H1 (cell line): ENCODE measurements at regions not wholly inside any gene's neighbourhood (a gene's known extent, or its start where the extent isn't known, plus 50 kb on each side); places are given as distances from the start of the nearest gene placed in this dataset.

Source experiments
- CTCF ChIA-PET: fragments of 300-600 bp; sonication (Branson Sonifier 250); formaldehyde crosslinking; loops from one replicate; lab custom pipeline; 2021; ENCODE audit not compliant: partially characterized antibody; lab: Charles Lee
- POLR2A ChIA-PET: fragments of 300-600 bp; sonication (Branson Sonifier 250); formaldehyde crosslinking; loops from one replicate; lab custom pipeline; 2021; ENCODE audit warnings: inconsistent platforms; ENCODE audit not compliant: partially characterized antibody; lab: Charles Lee
- DNase-seq, 2 experiments: peaks; one replicate each; pipeline versions ENCODE4 v3.0.0 to v3.0.0-alpha.2; 2010 to 2022; ENCODE audit warnings: low spot score in 2 of 2, low read depth in 1 of 2, mixed read lengths in 1 of 2
- FAIRE-seq: peaks from 2 replicates; lab custom pipeline; 2011; peaks lifted over from hg19 to GRCh38; lab: Jason Lieb, UNC
- H2AFZ ChIP-seq: 2 replicates; pipeline ENCODE4 v1.8.1; 2012; ENCODE audit warnings: low read length, inconsistent platforms
- H2AK5ac ChIP-seq: 2 replicates; pipeline ENCODE4 v1.6.1; 2013; ENCODE audit warnings: low read depth, low read length
- H2BK120ac ChIP-seq: replicated peaks from 2 replicates; pipeline ENCODE3; 2013; ENCODE audit warnings: low read depth, low read length, inconsistent platforms
- H2BK12ac ChIP-seq: 2 replicates; pipeline ENCODE4 v1.6.1; 2013; ENCODE audit warnings: low read depth, low read length
- H2BK15ac ChIP-seq: 2 replicates; pipeline ENCODE4 v1.6.1; 2013; ENCODE audit warnings: low read length
- H2BK20ac ChIP-seq: 2 replicates; pipeline ENCODE4 v1.6.1; 2013; ENCODE audit warnings: low read length
- H2BK5ac ChIP-seq: 2 replicates; pipeline ENCODE4 v1.6.1; 2013; ENCODE audit warnings: low read depth, low read length
- H3K14ac ChIP-seq: 2 replicates; pipeline ENCODE4 v1.6.1; 2013; ENCODE audit warnings: inconsistent platforms; ENCODE audit not compliant: insufficient read length
- H3K18ac ChIP-seq: 2 replicates; pipeline ENCODE4 v1.6.1; 2013; ENCODE audit warnings: low read length; ENCODE audit errors: extremely low read depth
- H3K23ac ChIP-seq: 2 replicates; pipeline ENCODE4 v1.6.1; 2013; ENCODE audit warnings: inconsistent platforms; ENCODE audit not compliant: insufficient read length
- H3K23me2 ChIP-seq: 2 replicates; pipeline ENCODE4 v1.6.1; 2013; ENCODE audit warnings: low read depth, low read length
- H3K27ac ChIP-seq: 2 replicates; pipeline ENCODE4 v1.6.1; 2011; ENCODE audit warnings: low read depth, low read length, inconsistent platforms
- H3K27me3 ChIP-seq, 4 experiments: replicated peaks in 1 of 4; 1 replicate in 1 of 4; 2 replicates in 3 of 4; pipeline versions ENCODE4 v1.6.1 to v1.8.1; 2011 to 2013; ENCODE audit warnings: low read length in 3 of 4, mild to moderate bottlenecking in 3 of 4, inconsistent platforms in 2 of 4, mixed read lengths in 2 of 4, moderate library complexity in 1 of 4; ENCODE audit not compliant: control insufficient read depth in 3 of 4, insufficient read depth in 3 of 4; ENCODE audit errors: extremely low read depth in 1 of 4
- H3K36me3 ChIP-seq, 4 experiments: 2 replicates each; pipeline versions ENCODE4 v1.6.1 to v1.8.1; 2011 to 2013; ENCODE audit warnings: mild to moderate bottlenecking in 4 of 4, low read length in 3 of 4, moderate library complexity in 2 of 4, control low read depth in 1 of 4, inconsistent platforms in 1 of 4; ENCODE audit not compliant: insufficient read depth in 4 of 4, control insufficient read depth in 2 of 4
- H3K4ac ChIP-seq: replicated peaks from 2 replicates; pipeline ENCODE3; 2013; ENCODE audit warnings: low read length, low read depth, mixed read lengths, inconsistent platforms; ENCODE audit not compliant: insufficient read length
- H3K4me1 ChIP-seq, 4 experiments: replicated peaks in 1 of 4; 1 replicate in 1 of 4; 2 replicates in 3 of 4; pipeline versions ENCODE4 v1.6.1 to v1.8.1; 2011 to 2013; ENCODE audit warnings: low read length in 3 of 4, inconsistent platforms in 2 of 4, mixed read lengths in 1 of 4; ENCODE audit not compliant: insufficient read depth in 4 of 4, control insufficient read depth in 3 of 4
- H3K4me2 ChIP-seq, 2 experiments: 2 replicates each; pipeline versions ENCODE4 v1.6.1 to v1.8.1; 2011 to 2013; ENCODE audit warnings: low read depth in 2 of 2, low read length in 2 of 2, control low read depth in 1 of 2, inconsistent platforms in 1 of 2, mild to moderate bottlenecking in 1 of 2; ENCODE audit not compliant: insufficient read depth in 1 of 2
- H3K4me3 ChIP-seq, 4 experiments: fragments of 200-600, 300-600 bp in 1 of 4; sonication (generic), shearing (Covaris generic), sonication (Bioruptor Twin) in 1 of 4; 2 replicates each; pipeline versions ENCODE4 v1.5.1 to v1.8.1; 2011 to 2016; ENCODE audit warnings: low read length in 4 of 4, low read depth in 3 of 4, control low read depth in 2 of 4, inconsistent platforms in 2 of 4, mild to moderate bottlenecking in 2 of 4, mixed read lengths in 1 of 4, moderate library complexity in 1 of 4; ENCODE audit not compliant: insufficient read depth in 2 of 4; ENCODE audit errors: extremely low read depth in 1 of 4
- H3K56ac ChIP-seq: replicated peaks from 2 replicates; pipeline ENCODE3; 2013; ENCODE audit warnings: low read depth, mild to moderate bottlenecking, mixed read lengths, low read length, inconsistent platforms; ENCODE audit not compliant: insufficient read length
- H3K79me1 ChIP-seq: 2 replicates; pipeline ENCODE4 v1.6.1; 2013; ENCODE audit warnings: low read depth, low read length, control low read depth
- H3K79me2 ChIP-seq, 2 experiments: 2 replicates each; pipeline versions ENCODE4 v1.6.1 to v1.8.1; 2012 to 2013; ENCODE audit warnings: low read length in 2 of 2, mild to moderate bottlenecking in 2 of 2, inconsistent platforms in 1 of 2; ENCODE audit not compliant: insufficient read depth in 2 of 2, control insufficient read depth in 1 of 2
- H3K9ac ChIP-seq, 4 experiments: replicated peaks in 1 of 4; 1 replicate in 1 of 4; 2 replicates in 3 of 4; pipeline versions ENCODE4 v1.6.1 to v1.8.1; 2011 to 2013; ENCODE audit warnings: low read depth in 3 of 4, low read length in 3 of 4, control low read depth in 2 of 4, mild to moderate bottlenecking in 2 of 4, moderate library complexity in 2 of 4, inconsistent platforms in 1 of 4; ENCODE audit errors: extremely low read depth in 1 of 4
- H3K9me3 ChIP-seq, 2 experiments: 2 replicates each; pipeline versions ENCODE4 v1.6.1 to v1.8.1; 2012 to 2013; ENCODE audit warnings: mild to moderate bottlenecking in 2 of 2, moderate library complexity in 2 of 2, control low read depth in 1 of 2, inconsistent platforms in 1 of 2, low read depth in 1 of 2, low read length in 1 of 2, mixed read lengths in 1 of 2; ENCODE audit not compliant: insufficient read depth in 2 of 2
- H4K20me1 ChIP-seq, 2 experiments: replicated peaks in 1 of 2; 2 replicates each; pipeline versions ENCODE3 to v1.8.1; 2011 to 2013; ENCODE audit warnings: inconsistent platforms in 2 of 2, low read length in 2 of 2, mild to moderate bottlenecking in 1 of 2; ENCODE audit not compliant: insufficient read depth in 2 of 2, control insufficient read depth in 1 of 2
- H4K5ac ChIP-seq: 2 replicates; pipeline ENCODE4 v1.6.1; 2013; ENCODE audit warnings: low read length, low read depth, mixed read lengths, inconsistent platforms; ENCODE audit not compliant: insufficient read length
- H4K8ac ChIP-seq: 2 replicates; pipeline ENCODE4 v1.8.0; 2013; ENCODE audit warnings: mild to moderate bottlenecking, moderate library complexity, low read length, inconsistent platforms; ENCODE audit not compliant: insufficient read depth; ENCODE audit errors: extremely low read depth
- H4K91ac ChIP-seq: replicated peaks from 2 replicates; pipeline ENCODE3; 2013; ENCODE audit warnings: low read length, mixed read lengths, inconsistent platforms; ENCODE audit not compliant: insufficient read length
- BACH1 ChIP-seq: IDR thresholded peaks from 2 replicates; pipeline ENCODE4 v1.6.1; 2012; ENCODE audit warnings: low read length, improper control_type of control experiment
- HDAC2 ChIP-seq, 2 experiments: fragments of 300-600 bp in 1 of 2; sonication (generic) in 1 of 2; IDR thresholded peaks; 2 replicates each; pipeline ENCODE4 v1.6.1; 2011 to 2012; ENCODE audit warnings: low read depth in 2 of 2, low read length in 2 of 2, mild to moderate bottlenecking in 2 of 2, moderate library complexity in 2 of 2, borderline replicate concordance in 1 of 2, inconsistent platforms in 1 of 2
- KDM1A ChIP-seq: fragments of 200-600, 300-600 bp; sonication (generic); IDR thresholded peaks from 2 replicates; pipeline ENCODE4 v1.7.1; 2016; ENCODE audit warnings: mild to moderate bottlenecking, low read length, borderline replicate concordance
- KDM4A ChIP-seq: IDR thresholded peaks from one replicate; pipeline ENCODE4 v1.7.1; 2012; ENCODE audit warnings: low read depth, mild to moderate bottlenecking, moderate library complexity, low read length, inconsistent platforms; ENCODE audit not compliant: severe bottlenecking
- POLR2AphosphoS5 ChIP-seq: IDR thresholded peaks from 2 replicates; pipeline ENCODE4 v1.6.1; 2011; ENCODE audit warnings: low read depth, low read length
- POU5F1 ChIP-seq: IDR thresholded peaks from 2 replicates; pipeline ENCODE4 v1.6.1; 2011; ENCODE audit warnings: low read depth, mild to moderate bottlenecking, low read length, moderate library complexity
- RAD21 ChIP-seq, 2 experiments: IDR thresholded peaks in 1 of 2; conservative IDR thresholded peaks in 1 of 2; 2 replicates each; pipeline ENCODE4 v1.6.1; 2011; ENCODE audit warnings: low read depth in 2 of 2, low read length in 2 of 2, improper control_type of control experiment in 1 of 2, inconsistent platforms in 1 of 2, mild to moderate bottlenecking in 1 of 2, moderate library complexity in 1 of 2
- SIX5 ChIP-seq: IDR thresholded peaks from 2 replicates; pipeline ENCODE4 v1.6.1; 2011; ENCODE audit warnings: mild to moderate bottlenecking, low read depth, low read length
- WGBS, 2 experiments: shearing (Covaris generic) in 1 of 2; methylation state at CpG; one replicate each; pipeline versions ENCODE4 v1.1.6 to v1.1.7; 2013 to 2015; ENCODE audit warnings: low lambda C conversion rate in 2 of 2, mixed read lengths in 2 of 2, inconsistent platforms in 1 of 2, low coverage in 1 of 2, missing lambda C conversion rate in 1 of 2; ENCODE audit not compliant: insufficient replicate concordance in 2 of 2, insufficient coverage in 1 of 2, insufficient read length in 1 of 2; ENCODE audit errors: extremely low coverage in 1 of 2, missing lambda C conversion rate in 1 of 2; 5-methylcytosine and 5-hydroxymethylcytosine counted together

DNA sequence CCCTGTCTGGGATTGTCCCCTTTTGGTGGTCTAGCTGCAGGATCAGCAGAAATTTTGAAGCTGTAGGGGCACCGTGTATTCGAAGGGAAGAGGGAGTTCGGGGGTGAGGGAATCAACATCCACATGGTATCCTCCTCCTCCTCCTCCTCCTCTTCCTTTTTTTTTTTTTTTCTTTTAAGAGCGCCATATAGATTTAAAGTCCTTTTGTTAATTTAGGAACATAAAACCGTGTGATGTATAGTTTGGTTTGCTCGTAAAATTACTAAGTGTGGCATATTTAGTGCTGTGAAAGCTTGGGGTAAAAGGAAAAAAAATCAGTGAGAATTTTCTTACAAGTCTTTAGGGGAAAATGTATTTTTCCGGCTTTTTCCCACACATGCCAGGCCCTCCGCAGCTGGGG is 50.1 kb upstream of the GSE1 start:
- H3K36me3 ChIP-seq: no peaks in the 10 kb centered on the region
- H4K5ac ChIP-seq: no peak overlapping the region
- H2AK5ac ChIP-seq: 0 out of 2 replicates have a peak overlapping the region, but pooled peaks have one; percentile 7
- peak overlapping the region; percentile 69; the same call in 1 of the 2 replicates for H2BK5ac ChIP-seq
- H3K9me3 ChIP-seq: no peaks in the 10 kb centered on the region
- peaks cover 6 to 21% of the 10 kb centered on the region in 2 experiments for H4K20me1 ChIP-seq
- H2BK12ac ChIP-seq: peak overlapping the region; percentile 90; the same call in 1 of the 2 replicates
- POLR2A ChIA-PET: interaction anchor here (2.1 to 5.9 kb wide), 3 partner anchors 9 to 14 kb away, joined by 9 to 27 read pairs (median 9); no protein-coding TSS in a partner anchor
- TF ChIP-seq RAD21 (IDR thresholded peaks at IDR 0.05 in 1 of 2, conservative IDR thresholded peaks at IDR 0.05 in 1 of 2; ENCODE audit: low read depth in 2 of 2, low read length in 2 of 2) (no peak), KDM4A (no peak), KDM1A (no peak), SIX5 (no peak), POU5F1 (no peak), HDAC2 (IDR thresholded peaks at IDR 0.05; ENCODE audit: borderline replicate concordance in 1 of 2, low read depth in 2 of 2, low read length in 2 of 2) (no peak), POLR2AphosphoS5 (no peak), BACH1 (no peak)
- 0 out of 2 replicates have a peak overlapping the region, but pooled peaks have one; percentile 2 for H2BK20ac ChIP-seq
- no peaks in the 10 kb centered on the region for H3K27me3 ChIP-seq
- WGBS, 2 experiments: 85% methylated on average over 8 of the region's 8 CpGs; no CpG with 5 or more reads in 1 of the 2 experiments
- H3K23me2 ChIP-seq: peaks cover 2% of the 10 kb centered on the region; the same call in 1 of the 2 replicates
- CTCF ChIA-PET: interaction anchor here (0.7 to 9.4 kb wide), 26 partner anchors 10 to 219 kb away, joined by 3 to 173 read pairs (median 6); no protein-coding TSS in a partner anchor
- H2AFZ ChIP-seq: no peak overlapping the region
- H3K4ac ChIP-seq: peak overlapping the region; percentile 11
- H2BK120ac ChIP-seq: no peak overlapping the region
- peaks cover 11 to 50% (median 25%) of the 10 kb centered on the region in 4 experiments for H3K4me1 ChIP-seq
- H4K91ac ChIP-seq: no peak overlapping the region
- no peak overlapping the region for H3K27ac ChIP-seq
- no peak overlapping the region for H4K8ac ChIP-seq
- H3K79me1 ChIP-seq: peaks cover 16% of the 10 kb centered on the region
- DNase-seq (no peak), FAIRE-seq (no peak)
- H3K4me2 ChIP-seq: no peak overlapping the region
- H3K9ac ChIP-seq: no peak overlapping the region
- H3K14ac ChIP-seq: no peak overlapping the region
- no peak overlapping the region for H3K23ac ChIP-seq
- no peak overlapping the region for H3K56ac ChIP-seq
- H3K79me2 ChIP-seq: peaks cover 10 to 73% of the 10 kb centered on the region in 2 experiments; a peak in 3 of 4 replicates
- H3K18ac ChIP-seq: 0 out of 2 replicates have a peak overlapping the region, but pooled peaks have one; percentile 3
- no peak overlapping the region for H3K4me3 ChIP-seq
- H2BK15ac ChIP-seq: no peak overlapping the region
